MM.1S (cell line): ENCODE measurements at regions not wholly inside any gene's neighbourhood (a gene's known extent, or its start where the extent isn't known, plus 50 kb on each side); places are given as distances from the start of the nearest gene placed in this dataset.

ENCODE experiments used
- DNase-seq: peaks from one replicate; pipeline ENCODE4 v3.0.0-alpha.2; 2015
- H2AFZ ChIP-seq: fragments of 300-600 bp; sonication (generic); 2 replicates; pipeline ENCODE4 v1.6.0; 2016; ENCODE audit warnings: antibody characterized with exemption, low read length
- H3F3A ChIP-seq: fragments of 300-600 bp; sonication (generic); 2 replicates; pipeline ENCODE4 v1.6.1; 2016; ENCODE audit warnings: mild to moderate bottlenecking, antibody characterized with exemption, low read length, moderate library complexity, mixed read lengths; ENCODE audit not compliant: insufficient read depth
- H3K27ac ChIP-seq: fragments of 300-600 bp; sonication (generic); 2 replicates; pipeline ENCODE4 v1.5.1; 2016; ENCODE audit warnings: mild to moderate bottlenecking, low read length
- H3K27me3 ChIP-seq: fragments of 300-600 bp; sonication (generic); replicated peaks from 2 replicates; pipeline ENCODE4 v1.6.0; 2016; ENCODE audit warnings: low read length; ENCODE audit not compliant: insufficient read depth
- H3K36me3 ChIP-seq: fragments of 300-600 bp; sonication (generic); replicated peaks from 2 replicates; pipeline ENCODE4 v1.6.1; 2016; ENCODE audit warnings: mild to moderate bottlenecking, low read length, mixed read lengths; ENCODE audit not compliant: insufficient read depth
- H3K4me1 ChIP-seq: fragments of 300-600 bp; sonication (generic); 2 replicates; pipeline ENCODE4 v1.6.1; 2016; ENCODE audit warnings: low read length, mixed read lengths
- H3K4me2 ChIP-seq: fragments of 300-600 bp; sonication (generic); 2 replicates; pipeline ENCODE4 v1.6.0; 2016; ENCODE audit warnings: low read depth, low read length
- H3K4me3 ChIP-seq: fragments of 300-600 bp; sonication (generic); 2 replicates; pipeline ENCODE4 v1.5.1; 2016; ENCODE audit warnings: low read length, mixed read lengths
- H3K79me2 ChIP-seq: fragments of 300-600 bp; sonication (generic); 2 replicates; pipeline ENCODE4 v1.6.1; 2016; ENCODE audit warnings: mixed run types, low read length, mixed read lengths
- H3K9ac ChIP-seq: fragments of 300-600 bp; sonication (generic); 2 replicates; pipeline ENCODE4 v1.6.1; 2016; ENCODE audit warnings: low read length, mixed read lengths
- H3K9me2 ChIP-seq: fragments of 300-600 bp; sonication (generic); replicated peaks from 2 replicates; pipeline ENCODE4 v1.6.1; 2016; ENCODE audit warnings: mild to moderate bottlenecking, low read length, mixed read lengths; ENCODE audit not compliant: insufficient read depth
- H3K9me3 ChIP-seq: fragments of 300-600 bp; sonication (generic); replicated peaks from 2 replicates; pipeline ENCODE4 v1.6.1; 2016; ENCODE audit warnings: mild to moderate bottlenecking, low read length, mixed read lengths; ENCODE audit not compliant: insufficient read depth
- H4K20me1 ChIP-seq: fragments of 300-600 bp; sonication (generic); 2 replicates; pipeline ENCODE4 v1.6.1; 2016; ENCODE audit warnings: mild to moderate bottlenecking, low read length, moderate library complexity, mixed read lengths; ENCODE audit not compliant: insufficient read depth
- CTCF ChIP-seq: fragments of 300-600 bp; sonication (generic); IDR thresholded peaks from 2 replicates; pipeline ENCODE4 v1.5.1; 2016; ENCODE audit warnings: antibody characterized with exemption, low read length, mixed read lengths
- EZH2 ChIP-seq: fragments of 300-600 bp; sonication (generic); optimal IDR thresholded peaks from 2 replicates; pipeline ENCODE3; 2017; ENCODE audit warnings: low read depth, mild to moderate bottlenecking, antibody characterized with exemption, low read length, mixed read lengths
- EZH2phosphoT487 ChIP-seq: fragments of 300-600 bp; sonication (generic); IDR thresholded peaks from 2 replicates; pipeline ENCODE4 v1.6.1; 2018; ENCODE audit warnings: antibody characterized with exemption, low read length

GRCh38 chr12:127722611-127723010, 544.4 kb upstream of the TMEM132C start:
- DNase-seq, result no peak
- Histone ChIP-seq H3K4me1 (no peaks in the 10 kb centered on the region), H3K4me2 (no peak overlapping the region), H3K9ac (no peak overlapping the region), H2AFZ (no peak overlapping the region), H3K4me3 (no peak overlapping the region), H3K9me2 (no peaks in the 10 kb centered on the region), H3F3A (no peaks in the 10 kb centered on the region), H3K79me2 (no peaks in the 10 kb centered on the region), H3K27me3 (no peaks in the 10 kb centered on the region), H3K9me3 (no peaks in the 10 kb centered on the region), H3K27ac (no peak overlapping the region), H4K20me1 (no peaks in the 10 kb centered on the region), H3K36me3 (no peaks in the 10 kb centered on the region)
- no peak for TF ChIP-seq EZH2

DNA sequence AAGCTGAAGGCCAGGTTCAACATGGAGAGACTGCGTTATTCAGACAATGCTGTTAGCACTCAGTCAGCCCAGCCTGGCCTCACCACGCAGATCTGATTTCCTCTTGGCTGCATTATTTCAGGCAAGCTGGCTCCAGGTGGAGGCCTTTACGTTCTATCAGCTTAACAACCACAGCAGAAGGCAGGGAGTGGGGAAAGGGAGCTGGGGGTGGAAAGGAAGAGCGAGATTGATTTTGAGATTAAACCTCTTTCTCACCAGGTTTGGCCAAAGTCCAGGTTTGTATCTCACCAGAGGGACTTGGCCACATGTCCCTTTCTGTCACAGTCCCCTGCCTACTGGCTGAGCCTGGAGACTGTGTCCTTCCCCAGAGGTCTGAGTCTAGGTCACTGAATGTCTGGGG, 543.7 kb upstream of the TMEM132C start:
- no peak for DNase-seq
- H3K27me3 ChIP-seq, result no peaks in the 10 kb centered on the region
- TF ChIP-seq CTCF (no peak), EZH2 (no peak), EZH2phosphoT487 (no peak)
- no peak overlapping the region for H3K4me3 ChIP-seq
- H3K9me3 ChIP-seq, result no peaks in the 10 kb centered on the region
- no peaks in the 10 kb centered on the region for H4K20me1 ChIP-seq
- no peak overlapping the region for H3K4me2 ChIP-seq
- no peaks in the 10 kb centered on the region for H3K79me2 ChIP-seq
- no peak overlapping the region for H3K27ac ChIP-seq
- no peaks in the 10 kb centered on the region for H3F3A ChIP-seq
- H2AFZ ChIP-seq, result no peak overlapping the region
- H3K9ac ChIP-seq, result no peak overlapping the region
- H3K36me3 ChIP-seq, result no peaks in the 10 kb centered on the region
- no peaks in the 10 kb centered on the region for H3K4me1 ChIP-seq
- H3K9me2 ChIP-seq, result no peaks in the 10 kb centered on the region

DNA sequence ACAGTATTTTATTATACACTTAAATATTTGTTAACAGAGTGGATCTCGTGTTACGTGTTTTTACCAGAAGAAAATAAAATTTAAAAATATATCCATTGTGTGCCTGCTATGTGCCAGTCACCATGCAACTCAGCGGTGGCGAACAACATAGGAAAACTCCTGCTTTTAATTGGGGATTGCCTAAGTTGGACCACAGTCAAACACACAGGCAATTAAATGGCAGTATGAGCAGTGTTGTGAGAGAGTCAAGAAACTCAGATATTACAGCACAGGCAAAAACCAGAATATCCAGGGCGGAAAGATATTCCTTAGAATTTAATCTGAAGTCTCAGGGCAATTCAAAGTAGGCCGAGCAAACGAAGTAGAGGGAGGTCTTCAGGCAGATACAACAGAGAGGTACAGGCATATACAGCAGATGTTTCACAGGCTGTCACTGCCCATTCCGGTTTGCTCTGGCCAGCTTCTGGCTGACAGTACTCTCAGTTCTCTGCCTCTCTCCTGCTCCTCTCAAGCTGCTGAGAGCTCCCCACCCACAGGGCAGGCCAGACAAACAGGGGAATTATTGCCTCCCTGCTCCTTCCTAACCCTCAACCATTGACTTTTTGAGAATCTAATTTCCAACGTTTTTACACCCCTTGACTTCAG, 540.2 kb upstream of the TMEM132C start:
- Histone ChIP-seq H2AFZ (no peak overlapping the region), H3F3A (no peaks in the 10 kb centered on the region), H3K4me1 (no peaks in the 10 kb centered on the region), H3K27ac (no peak overlapping the region), H3K4me2 (no peak overlapping the region), H3K79me2 (no peaks in the 10 kb centered on the region), H3K9me3 (no peaks in the 10 kb centered on the region), H3K4me3 (no peak overlapping the region), H4K20me1 (no peaks in the 10 kb centered on the region), H3K36me3 (no peaks in the 10 kb centered on the region), H3K9ac (no peak overlapping the region), H3K27me3 (no peaks in the 10 kb centered on the region), H3K9me2 (no peaks in the 10 kb centered on the region)
- DNase-seq, result no peak
- TF ChIP-seq CTCF, result no peak
- TF ChIP-seq EZH2, result no peak
- TF ChIP-seq EZH2phosphoT487, result no peak

GRCh38 chr12:127728285-127728684, 538.7 kb upstream of the TMEM132C start:
- Histone ChIP-seq H4K20me1 (no peaks in the 10 kb centered on the region), H3K27me3 (no peaks in the 10 kb centered on the region), H3K4me2 (no peak overlapping the region)

More at GRCh38 chr12:127728285-127728684, 538.7 kb upstream of the TMEM132C start:
- Histone ChIP-seq H3K4me1 (no peaks in the 10 kb centered on the region), H3K36me3 (no peaks in the 10 kb centered on the region), H3K9me2 (no peaks in the 10 kb centered on the region), H3K79me2 (no peaks in the 10 kb centered on the region), H3K9ac (no peak overlapping the region), H3F3A (no peaks in the 10 kb centered on the region), H3K4me3 (no peak overlapping the region), H3K9me3 (no peaks in the 10 kb centered on the region), H2AFZ (no peak overlapping the region), H3K27ac (no peak overlapping the region)
- TF ChIP-seq CTCF, result no peak
- TF ChIP-seq EZH2phosphoT487, result no peak
- TF ChIP-seq EZH2, result no peak
- DNase-seq, result no peak
